GOT3 (cell line): ENCODE measurements at regions not wholly inside any gene's neighbourhood (a gene's known extent, or its start where the extent isn't known, plus 50 kb on each side); places are given as distances from the start of the nearest gene placed in this dataset.
"Not testable (repeated sequence)": the region's sequence is repeated elsewhere in the genome, so short reads cannot be mapped to it uniquely, and the experiment has no call there.

ENCODE experiments used
- DNase-seq: peaks from one replicate; lab custom pipeline; 2025; ENCODE audit warnings: mixed read lengths; lab: John Stamatoyannopoulos, UW

GRCh38 chr10:64732372-64732957 is 1211.3 kb downstream of the REEP3 start:
- no peak for DNase-seq

GRCh38 chr10:64733980-64734379 is 1212.8 kb downstream of the REEP3 start:
- DNase-seq, result no peak

- DNase-seq, result no peak
These were observed 1217.3 kb downstream of the REEP3 start for GRCh38 chr10:64738462-64738861.

- DNase-seq, result no peak
These were observed 1224.4 kb downstream of the REEP3 start for GRCh38 chr10:64745565-64745964.

GRCh38 chr10:64750672-64751071 is 1229.5 kb downstream of the REEP3 start:
- DNase-seq, result no peak

GRCh38 chr10:64753516-64753915 is 1232.3 kb downstream of the REEP3 start:
- no peak for DNase-seq

- DNase-seq, result no peak
These were observed 1239.2 kb downstream of the REEP3 start for GRCh38 chr10:64760371-64760770.

GRCh38 chr10:64762861-64763260 is 1241.7 kb downstream of the REEP3 start:
- DNase-seq, result no peak

- no peak for DNase-seq
These were observed 1244.3 kb downstream of the REEP3 start for GRCh38 chr10:64765498-64765897.

- no peak for DNase-seq
These were observed 1250.3 kb downstream of the REEP3 start for GRCh38 chr10:64771253-64772050.

GRCh38 chr10:64773357-64773756 is 1252.2 kb downstream of the REEP3 start:
- DNase-seq, result no peak

- not testable (repeated sequence) for DNase-seq
These were observed 1263.2 kb downstream of the REEP3 start for GRCh38 chr10:64784451-64784850.

GRCh38 chr10:64785816-64786215 is 1264.6 kb downstream of the REEP3 start:
- DNase-seq, result no peak

GRCh38 chr10:64786989-64787388 is 1265.8 kb downstream of the REEP3 start:
- no peak for DNase-seq

GRCh38 chr10:64795847-64796246 is 1274.6 kb downstream of the REEP3 start:
- DNase-seq, result no peak

GRCh38 chr10:64798297-64798696 is 1277.1 kb downstream of the REEP3 start:
- no peak for DNase-seq

GRCh38 chr10:64808233-64808632 is 1287.0 kb downstream of the REEP3 start:
- DNase-seq, result not testable (repeated sequence)

- not testable (repeated sequence) for DNase-seq
These were observed 1288.8 kb downstream of the REEP3 start for GRCh38 chr10:64810046-64810445.

GRCh38 chr10:64813391-64813790 is 1292.2 kb downstream of the REEP3 start:
- DNase-seq, result no peak

- DNase-seq, result no peak
These were observed 1293.0 kb downstream of the REEP3 start for GRCh38 chr10:64814201-64814600.

GRCh38 chr10:64829888-64830412 is 1308.7 kb downstream of the REEP3 start:
- DNase-seq, result no peak

GRCh38 chr10:64830869-64831268 is 1309.7 kb downstream of the REEP3 start:
- DNase-seq, result no peak

GRCh38 chr10:64840341-64840740 is 1319.1 kb downstream of the REEP3 start:
- no peak for DNase-seq
